ENCODE measurements at regions not wholly inside any gene's neighbourhood (a gene's known extent, or its start where the extent isn't known, plus 50 kb on each side); places are given as distances from the start of the nearest gene placed in this dataset.

DNA sequence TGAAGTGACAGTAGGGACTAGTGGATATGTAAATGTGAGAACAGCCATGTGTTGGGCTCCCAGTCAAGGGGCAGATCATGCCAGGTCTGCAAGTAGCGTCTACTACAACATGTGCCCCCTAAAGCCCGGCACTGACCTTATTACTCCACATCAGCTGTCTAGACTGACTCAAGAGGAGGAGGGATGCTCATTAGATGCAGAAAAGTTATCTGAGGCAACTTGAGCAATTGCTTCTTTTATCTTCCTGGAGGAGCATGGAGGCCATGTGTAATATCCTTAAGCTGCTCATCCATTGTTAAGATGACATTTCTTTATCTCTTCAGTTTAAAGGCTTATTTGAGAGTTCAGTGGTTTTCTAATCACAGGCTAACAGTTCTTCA, 404.7 kb upstream of the FLRT2 start:
- 82% methylated on average over 2 of the region's 2 CpGs for WGBS
- H3K27me3 ChIP-seq (replicated peaks; ENCODE audit: insufficient read depth) = no peaks in the 10 kb centered on the region

GRCh38 chr14:85129921-85130320, 400.0 kb upstream of the FLRT2 start:
- whole genome bisulfite sequencing = 65% methylated on average over 2 of the region's 2 CpGs
- no peak overlapping the region for H3K4me3 ChIP-seq
- H3K27ac ChIP-seq = no peak overlapping the region
- intact Hi-C loops (cut with DNase I) = no loop called here
- H3K9me3 ChIP-seq = no peaks in the 10 kb centered on the region
- H3K4me1 ChIP-seq (replicated peaks) = no peaks in the 10 kb centered on the region
- H3K27me3 ChIP-seq (replicated peaks; ENCODE audit: insufficient read depth) = no peaks in the 10 kb centered on the region
- H3K36me3 ChIP-seq = no peaks in the 10 kb centered on the region
- TF ChIP-seq POLR2A (IDR thresholded peaks at IDR 0.05) (no peak), CTCF (IDR thresholded peaks at IDR 0.05) (no peak), POLR2AphosphoS5 (IDR thresholded peaks at IDR 0.05) (no peak)
- no peak for DNase-seq (ENCODE audit: low spot score)

More for the DNA sequence above, 404.7 kb upstream of the FLRT2 start:
- Histone ChIP-seq H3K36me3 (no peaks in the 10 kb centered on the region), H3K27ac (no peak overlapping the region), H3K9me3 (no peaks in the 10 kb centered on the region), H3K4me3 (no peak overlapping the region), H3K4me1 (replicated peaks) (no peaks in the 10 kb centered on the region)
- intact Hi-C loops (cut with DNase I) = no loop called here
- no peak for DNase-seq (ENCODE audit: low spot score)
- no peak for TF ChIP-seq POLR2AphosphoS5 (IDR thresholded peaks at IDR 0.05)
- no peak for TF ChIP-seq POLR2A (IDR thresholded peaks at IDR 0.05)
- TF ChIP-seq CTCF (IDR thresholded peaks at IDR 0.05) = no peak

DNA sequence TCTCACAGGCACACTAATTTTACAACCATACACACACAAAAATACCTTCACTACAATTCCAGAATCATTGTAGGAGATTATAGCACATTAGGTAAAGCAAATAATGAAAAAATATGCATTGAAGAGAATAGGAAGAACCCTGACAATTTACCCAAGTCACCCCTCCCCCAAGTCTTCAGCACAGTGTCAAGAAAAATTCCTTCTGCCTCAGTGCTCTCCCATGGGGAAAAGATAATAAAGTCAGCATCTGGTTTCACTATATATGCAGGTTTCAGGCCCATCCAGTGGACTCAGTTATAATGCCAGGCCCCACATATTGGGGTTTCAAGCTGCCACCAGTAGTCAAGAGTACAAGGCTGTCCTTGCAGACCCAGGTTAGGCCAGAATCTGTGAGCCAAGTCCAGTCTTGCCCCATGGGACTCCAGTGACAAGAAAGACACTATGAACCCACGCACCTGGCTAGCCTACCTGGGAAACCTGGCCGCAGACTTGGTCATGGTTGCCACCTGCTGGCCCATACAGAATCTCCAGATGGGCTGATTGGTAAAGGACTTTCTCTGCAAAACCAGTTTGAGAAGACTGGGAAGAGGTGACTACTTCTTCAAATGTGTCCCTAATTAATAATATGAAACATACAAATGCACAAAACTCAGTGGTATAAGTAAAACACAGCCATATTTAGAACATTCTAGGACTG, 398.6 kb upstream of the FLRT2 start:
- 76% methylated on average over 2 of the region's 2 CpGs for WGBS
- TF ChIP-seq CTCF (IDR thresholded peaks at IDR 0.05) (peak in 2 of 4 experiments; percentile 22 to 32), POLR2A (IDR thresholded peaks at IDR 0.05) (no peak)
- Histone ChIP-seq H3K9me3 (no peaks in the 10 kb centered on the region), H3K4me1 (replicated peaks) (no peaks in the 10 kb centered on the region), H3K36me3 (no peaks in the 10 kb centered on the region), H3K27ac (no peak overlapping the region), H3K4me3 (no peak overlapping the region), H3K27me3 (replicated peaks; ENCODE audit: insufficient read depth) (no peaks in the 10 kb centered on the region)
- intact Hi-C loops (cut with DNase I) = no loop called here
- DNase-seq (ENCODE audit: low spot score) = peak; percentile 15

- 23% methylated on average over 1 of the region's 1 CpG for WGBS
- Histone ChIP-seq H3K4me1 (replicated peaks) (no peaks in the 10 kb centered on the region), H3K36me3 (no peaks in the 10 kb centered on the region), H3K27ac (no peak overlapping the region), H3K27me3 (replicated peaks; ENCODE audit: insufficient read depth) (no peaks in the 10 kb centered on the region), H3K9me3 (no peaks in the 10 kb centered on the region), H3K4me3 (no peak overlapping the region)
- no peak for TF ChIP-seq POLR2AphosphoS5 (IDR thresholded peaks at IDR 0.05)
- TF ChIP-seq CTCF (IDR thresholded peaks at IDR 0.05) = no peak
- TF ChIP-seq POLR2A (IDR thresholded peaks at IDR 0.05) = no peak
- intact Hi-C loops (cut with DNase I) = no loop called here
- no peak for DNase-seq (ENCODE audit: low spot score)
Measured at GRCh38 chr14:85142982-85143381, 387.0 kb upstream of the FLRT2 start.

DNA sequence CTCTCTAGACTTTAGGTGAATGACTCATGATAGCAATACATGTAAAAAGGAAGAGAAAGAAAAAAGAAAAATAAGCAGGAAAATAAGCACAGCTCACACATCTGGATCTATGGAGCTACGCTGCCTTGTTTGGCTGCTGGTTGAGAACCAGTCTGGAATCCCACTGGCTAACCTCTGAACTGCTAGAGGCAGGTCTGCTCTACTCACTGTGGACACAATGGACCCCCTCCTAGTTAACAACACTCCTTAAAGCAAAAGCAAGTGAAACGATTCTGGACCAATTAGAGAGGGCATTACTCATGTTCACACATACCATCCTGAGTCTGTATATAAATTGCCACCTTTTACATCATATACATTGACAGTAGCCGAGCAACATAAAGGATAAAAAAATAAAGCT, 383.2 kb upstream of the FLRT2 start:
- 84% methylated on average over 3 of the region's 3 CpGs for WGBS
- H3K27me3 ChIP-seq (replicated peaks; ENCODE audit: insufficient read depth) = no peaks in the 10 kb centered on the region
- no peak overlapping the region for H3K27ac ChIP-seq
- intact Hi-C loops (cut with DNase I) = no loop called here
- no peaks in the 10 kb centered on the region for H3K9me3 ChIP-seq
- no peaks in the 10 kb centered on the region for H3K36me3 ChIP-seq
- TF ChIP-seq POLR2A (IDR thresholded peaks at IDR 0.05) = no peak
- TF ChIP-seq POLR2AphosphoS5 (IDR thresholded peaks at IDR 0.05) = no peak
- no peak overlapping the region for H3K4me3 ChIP-seq
- no peaks in the 10 kb centered on the region for H3K4me1 ChIP-seq (replicated peaks)
- no peak for DNase-seq (ENCODE audit: low spot score)

All from prostate gland (tissue), 2 donors.